ENCODE measurements at regions not wholly inside any gene's neighbourhood (a gene's known extent, or its start where the extent isn't known, plus 50 kb on each side); places are given as distances from the start of the nearest gene placed in this dataset.

DNA sequence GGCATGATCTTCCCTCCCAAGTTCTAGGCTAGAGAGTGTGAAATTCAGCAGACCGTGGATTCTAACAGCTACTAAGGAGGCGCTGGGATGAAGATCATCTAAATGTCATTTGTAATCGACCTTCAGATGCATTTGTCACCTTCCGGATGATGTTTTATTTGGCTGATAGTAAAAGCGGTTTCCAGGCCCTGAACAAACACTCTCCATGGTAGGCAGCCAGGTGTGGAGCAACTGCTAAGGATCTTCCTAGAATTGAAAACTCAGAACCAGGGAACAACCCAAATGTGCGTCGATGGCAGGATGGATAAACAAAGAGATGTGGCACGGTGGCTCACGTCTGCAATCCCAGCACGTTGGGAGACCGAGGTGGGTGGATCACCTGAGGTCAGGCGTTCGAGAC, 107.2 kb upstream of the CACNA1A start:
- Histone ChIP-seq H3K79me2 (ENCODE audit: insufficient read depth, low read length) (no peaks in the 10 kb centered on the region), H4K20me1 (ENCODE audit: insufficient read depth, low read length) (no peaks in the 10 kb centered on the region), H2AFZ (ENCODE audit: low read depth, low read length) (no peak overlapping the region), H3K27ac (ENCODE audit: low read depth, low read length) (no peak overlapping the region), H3K9me3 (ENCODE audit: insufficient read depth, low read depth, low read length) (no peaks in the 10 kb centered on the region), H3K27me3 (ENCODE audit: insufficient read depth, low read length) (no peaks in the 10 kb centered on the region), H3K4me2 (ENCODE audit: low read length) (no peak overlapping the region), H3K4me3 (ENCODE audit: insufficient read depth, low read depth, low read length) (no peak overlapping the region), H3K4me1 (ENCODE audit: insufficient read depth, low read length) (no peaks in the 10 kb centered on the region), H3K36me3 (ENCODE audit: insufficient read depth, low read length) (no peaks in the 10 kb centered on the region), H3K9ac (ENCODE audit: low read length) (no peak overlapping the region)
- H3K9me3 Mint-ChIP-seq (ENCODE audit: unreplicated experiment): peaks cover 4% of the 10 kb centered on the region
- H3K4me3 Mint-ChIP-seq (ENCODE audit: unreplicated experiment): no peak overlapping the region
- no peak overlapping the region for H3K27ac Mint-ChIP-seq (ENCODE audit: unreplicated experiment)
- DNase-seq (ENCODE audit: low read depth): no peak
- H3K27me3 Mint-ChIP-seq (ENCODE audit: low read depth, unreplicated experiment): peaks cover 30% of the 10 kb centered on the region
- no peak for FAIRE-seq
- no peaks in the 10 kb centered on the region for H3K36me3 Mint-ChIP-seq (ENCODE audit: low read depth, unreplicated experiment)
- no peaks in the 10 kb centered on the region for H3K4me1 Mint-ChIP-seq (ENCODE audit: low read depth, unreplicated experiment)
- TF ChIP-seq EZH2 (IDR thresholded peaks at IDR 0.05; ENCODE audit: insufficient read depth, low read length): no peak
- TF ChIP-seq, protein P1, sequence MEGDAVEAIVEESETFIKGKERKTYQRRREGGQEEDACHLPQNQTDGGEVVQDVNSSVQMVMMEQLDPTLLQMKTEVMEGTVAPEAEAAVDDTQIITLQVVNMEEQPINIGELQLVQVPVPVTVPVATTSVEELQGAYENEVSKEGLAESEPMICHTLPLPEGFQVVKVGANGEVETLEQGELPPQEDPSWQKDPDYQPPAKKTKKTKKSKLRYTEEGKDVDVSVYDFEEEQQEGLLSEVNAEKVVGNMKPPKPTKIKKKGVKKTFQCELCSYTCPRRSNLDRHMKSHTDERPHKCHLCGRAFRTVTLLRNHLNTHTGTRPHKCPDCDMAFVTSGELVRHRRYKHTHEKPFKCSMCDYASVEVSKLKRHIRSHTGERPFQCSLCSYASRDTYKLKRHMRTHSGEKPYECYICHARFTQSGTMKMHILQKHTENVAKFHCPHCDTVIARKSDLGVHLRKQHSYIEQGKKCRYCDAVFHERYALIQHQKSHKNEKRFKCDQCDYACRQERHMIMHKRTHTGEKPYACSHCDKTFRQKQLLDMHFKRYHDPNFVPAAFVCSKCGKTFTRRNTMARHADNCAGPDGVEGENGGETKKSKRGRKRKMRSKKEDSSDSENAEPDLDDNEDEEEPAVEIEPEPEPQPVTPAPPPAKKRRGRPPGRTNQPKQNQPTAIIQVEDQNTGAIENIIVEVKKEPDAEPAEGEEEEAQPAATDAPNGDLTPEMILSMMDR (IDR thresholded peaks at IDR 0.05; ENCODE audit: insufficient read depth, low read depth, low read length): no peak

DNA sequence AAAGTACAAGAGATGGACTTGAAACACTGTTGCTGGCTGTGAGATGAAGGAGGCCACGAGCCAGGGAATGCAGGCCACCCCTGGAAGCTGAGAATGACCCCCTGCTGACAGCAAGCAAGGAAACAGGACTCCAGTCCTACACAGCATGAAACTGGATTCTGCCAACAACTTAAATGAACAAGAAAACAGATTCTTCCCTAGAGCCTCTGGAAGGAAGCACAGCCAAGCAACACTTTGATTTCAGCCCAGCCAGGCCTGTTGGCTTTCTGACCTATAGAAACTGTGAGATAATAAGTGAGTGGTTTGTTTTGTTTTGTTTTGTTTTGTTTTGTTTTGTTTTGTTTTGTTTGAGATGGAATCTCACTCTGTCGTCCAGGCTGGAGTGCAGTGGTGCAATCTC, 105.3 kb upstream of the CACNA1A start:
- Mint-ChIP-seq H3K27me3 (ENCODE audit: low read depth, unreplicated experiment) (peaks cover 21% of the 10 kb centered on the region), H3K9me3 (ENCODE audit: unreplicated experiment) (no peaks in the 10 kb centered on the region), H3K4me3 (ENCODE audit: unreplicated experiment) (no peak overlapping the region), H3K36me3 (ENCODE audit: low read depth, unreplicated experiment) (no peaks in the 10 kb centered on the region), H3K4me1 (ENCODE audit: low read depth, unreplicated experiment) (no peaks in the 10 kb centered on the region), H3K27ac (ENCODE audit: unreplicated experiment) (no peak overlapping the region)
- Histone ChIP-seq H4K20me1 (ENCODE audit: insufficient read depth, low read length) (no peaks in the 10 kb centered on the region), H3K27me3 (ENCODE audit: insufficient read depth, low read length) (no peaks in the 10 kb centered on the region), H3K9ac (ENCODE audit: low read length) (no peak overlapping the region), H3K79me2 (ENCODE audit: insufficient read depth, low read length) (no peaks in the 10 kb centered on the region), H2AFZ (ENCODE audit: low read depth, low read length) (no peak overlapping the region), H3K36me3 (ENCODE audit: insufficient read depth, low read length) (no peaks in the 10 kb centered on the region), H3K4me2 (ENCODE audit: low read length) (no peak overlapping the region), H3K4me1 (ENCODE audit: insufficient read depth, low read length) (no peaks in the 10 kb centered on the region), H3K4me3 (ENCODE audit: insufficient read depth, low read depth, low read length) (no peak overlapping the region), H3K27ac (ENCODE audit: low read depth, low read length) (no peak overlapping the region), H3K9me3 (ENCODE audit: insufficient read depth, low read depth, low read length) (no peaks in the 10 kb centered on the region)
- DNase-seq (ENCODE audit: low read depth): no peak
- no peak for TF ChIP-seq EZH2 (IDR thresholded peaks at IDR 0.05; ENCODE audit: insufficient read depth, low read length)
- TF ChIP-seq, protein P1 (IDR thresholded peaks at IDR 0.05; ENCODE audit: insufficient read depth, low read depth, low read length): no peak
- FAIRE-seq: no peak

DNA sequence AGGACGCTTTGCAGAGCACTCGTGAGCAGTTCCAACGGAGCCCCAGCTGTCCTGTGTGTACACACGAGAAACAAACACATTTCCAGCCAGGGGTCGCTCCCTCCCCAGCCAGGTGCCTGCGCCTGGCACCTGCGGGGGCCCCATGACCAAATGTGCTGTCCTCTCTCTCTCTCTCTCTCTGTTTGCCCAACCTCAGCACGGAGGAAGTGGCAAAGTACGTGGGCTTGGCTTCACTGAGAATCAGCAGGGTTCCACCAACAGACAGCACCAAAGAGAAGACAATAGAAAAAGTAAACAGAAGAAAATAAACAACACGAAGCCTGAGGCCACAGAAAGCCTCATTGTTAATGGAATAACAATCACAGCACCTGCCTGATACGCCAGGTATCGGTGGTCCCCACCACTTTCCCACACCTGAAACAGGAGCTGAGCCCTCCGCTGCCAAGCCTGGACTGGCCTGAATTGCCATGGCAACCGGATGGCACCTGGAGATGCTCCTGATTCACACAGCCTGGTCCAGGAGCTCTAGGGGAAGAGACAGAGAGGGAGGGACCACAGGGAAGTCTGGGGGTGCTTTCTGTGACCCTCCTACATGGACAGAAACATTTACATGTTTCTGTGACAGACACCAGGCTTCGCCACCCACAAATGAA, 103.9 kb upstream of the CACNA1A start:
- Histone ChIP-seq H3K27ac (ENCODE audit: low read depth, low read length) (no peak overlapping the region), H3K9me3 (ENCODE audit: insufficient read depth, low read depth, low read length) (no peaks in the 10 kb centered on the region), H4K20me1 (ENCODE audit: insufficient read depth, low read length) (no peaks in the 10 kb centered on the region), H3K9ac (ENCODE audit: low read length) (no peak overlapping the region), H3K4me3 (ENCODE audit: insufficient read depth, low read depth, low read length) (no peak overlapping the region), H3K79me2 (ENCODE audit: insufficient read depth, low read length) (no peaks in the 10 kb centered on the region), H2AFZ (ENCODE audit: low read depth, low read length) (no peak overlapping the region), H3K27me3 (ENCODE audit: insufficient read depth, low read length) (no peaks in the 10 kb centered on the region), H3K4me2 (ENCODE audit: low read length) (no peak overlapping the region), H3K36me3 (ENCODE audit: insufficient read depth, low read length) (no peaks in the 10 kb centered on the region), H3K4me1 (ENCODE audit: insufficient read depth, low read length) (no peaks in the 10 kb centered on the region)
- Mint-ChIP-seq H3K4me3 (ENCODE audit: unreplicated experiment) (no peak overlapping the region), H3K9me3 (ENCODE audit: unreplicated experiment) (no peaks in the 10 kb centered on the region), H3K36me3 (ENCODE audit: low read depth, unreplicated experiment) (no peaks in the 10 kb centered on the region), H3K4me1 (ENCODE audit: low read depth, unreplicated experiment) (no peaks in the 10 kb centered on the region), H3K27ac (ENCODE audit: unreplicated experiment) (no peak overlapping the region), H3K27me3 (ENCODE audit: low read depth, unreplicated experiment) (peaks cover 20% of the 10 kb centered on the region)
- TF ChIP-seq, protein P1 (IDR thresholded peaks at IDR 0.05; ENCODE audit: insufficient read depth, low read depth, low read length): no peak
- TF ChIP-seq EZH2 (IDR thresholded peaks at IDR 0.05; ENCODE audit: insufficient read depth, low read length): no peak
- DNase-seq (ENCODE audit: low read depth) (no peak), FAIRE-seq (no peak)
